MM.1S (cell line): ENCODE measurements at regions not wholly inside any gene's neighbourhood (a gene's known extent, or its start where the extent isn't known, plus 50 kb on each side); places are given as distances from the start of the nearest gene placed in this dataset.

Experiments used
- DNase-seq: peaks from one replicate; pipeline ENCODE4 v3.0.0-alpha.2; 2015
- H2AFZ ChIP-seq: fragments of 300-600 bp; sonication (generic); 2 replicates; pipeline ENCODE4 v1.6.0; 2016; ENCODE audit warnings: antibody characterized with exemption, low read length
- H3F3A ChIP-seq: fragments of 300-600 bp; sonication (generic); 2 replicates; pipeline ENCODE4 v1.6.1; 2016; ENCODE audit warnings: mild to moderate bottlenecking, antibody characterized with exemption, low read length, moderate library complexity, mixed read lengths; ENCODE audit not compliant: insufficient read depth
- H3K27ac ChIP-seq: fragments of 300-600 bp; sonication (generic); 2 replicates; pipeline ENCODE4 v1.5.1; 2016; ENCODE audit warnings: mild to moderate bottlenecking, low read length
- H3K27me3 ChIP-seq: fragments of 300-600 bp; sonication (generic); replicated peaks from 2 replicates; pipeline ENCODE4 v1.6.0; 2016; ENCODE audit warnings: low read length; ENCODE audit not compliant: insufficient read depth
- H3K36me3 ChIP-seq: fragments of 300-600 bp; sonication (generic); replicated peaks from 2 replicates; pipeline ENCODE4 v1.6.1; 2016; ENCODE audit warnings: mild to moderate bottlenecking, low read length, mixed read lengths; ENCODE audit not compliant: insufficient read depth
- H3K4me1 ChIP-seq: fragments of 300-600 bp; sonication (generic); 2 replicates; pipeline ENCODE4 v1.6.1; 2016; ENCODE audit warnings: low read length, mixed read lengths
- H3K4me2 ChIP-seq: fragments of 300-600 bp; sonication (generic); 2 replicates; pipeline ENCODE4 v1.6.0; 2016; ENCODE audit warnings: low read depth, low read length
- H3K4me3 ChIP-seq: fragments of 300-600 bp; sonication (generic); 2 replicates; pipeline ENCODE4 v1.5.1; 2016; ENCODE audit warnings: low read length, mixed read lengths
- H3K79me2 ChIP-seq: fragments of 300-600 bp; sonication (generic); 2 replicates; pipeline ENCODE4 v1.6.1; 2016; ENCODE audit warnings: mixed run types, low read length, mixed read lengths
- H3K9ac ChIP-seq: fragments of 300-600 bp; sonication (generic); 2 replicates; pipeline ENCODE4 v1.6.1; 2016; ENCODE audit warnings: low read length, mixed read lengths
- H3K9me2 ChIP-seq: fragments of 300-600 bp; sonication (generic); replicated peaks from 2 replicates; pipeline ENCODE4 v1.6.1; 2016; ENCODE audit warnings: mild to moderate bottlenecking, low read length, mixed read lengths; ENCODE audit not compliant: insufficient read depth
- H3K9me3 ChIP-seq: fragments of 300-600 bp; sonication (generic); replicated peaks from 2 replicates; pipeline ENCODE4 v1.6.1; 2016; ENCODE audit warnings: mild to moderate bottlenecking, low read length, mixed read lengths; ENCODE audit not compliant: insufficient read depth
- H4K20me1 ChIP-seq: fragments of 300-600 bp; sonication (generic); 2 replicates; pipeline ENCODE4 v1.6.1; 2016; ENCODE audit warnings: mild to moderate bottlenecking, low read length, moderate library complexity, mixed read lengths; ENCODE audit not compliant: insufficient read depth
- EZH2 ChIP-seq: fragments of 300-600 bp; sonication (generic); optimal IDR thresholded peaks from 2 replicates; pipeline ENCODE3; 2017; ENCODE audit warnings: low read depth, mild to moderate bottlenecking, antibody characterized with exemption, low read length, mixed read lengths
- EZH2phosphoT487 ChIP-seq: fragments of 300-600 bp; sonication (generic); IDR thresholded peaks from 2 replicates; pipeline ENCODE4 v1.6.1; 2018; ENCODE audit warnings: antibody characterized with exemption, low read length
- TF ChIP-seq, protein P1 (sequence below): fragments of 300-600 bp; sonication (generic); IDR thresholded peaks from 2 replicates; pipeline ENCODE4 v1.5.1; 2016; ENCODE audit warnings: antibody characterized with exemption, low read length, mixed read lengths

- H2AFZ ChIP-seq: no peak overlapping the region
- H3K9ac ChIP-seq: no peak overlapping the region
- H3K4me1 ChIP-seq: no peaks in the 10 kb centered on the region
- H3K36me3 ChIP-seq: no peaks in the 10 kb centered on the region
- H3K9me2 ChIP-seq: no peaks in the 10 kb centered on the region
- H3F3A ChIP-seq: no peaks in the 10 kb centered on the region
- H3K79me2 ChIP-seq: no peaks in the 10 kb centered on the region
- no peaks in the 10 kb centered on the region for H3K9me3 ChIP-seq
- TF ChIP-seq, protein P1, sequence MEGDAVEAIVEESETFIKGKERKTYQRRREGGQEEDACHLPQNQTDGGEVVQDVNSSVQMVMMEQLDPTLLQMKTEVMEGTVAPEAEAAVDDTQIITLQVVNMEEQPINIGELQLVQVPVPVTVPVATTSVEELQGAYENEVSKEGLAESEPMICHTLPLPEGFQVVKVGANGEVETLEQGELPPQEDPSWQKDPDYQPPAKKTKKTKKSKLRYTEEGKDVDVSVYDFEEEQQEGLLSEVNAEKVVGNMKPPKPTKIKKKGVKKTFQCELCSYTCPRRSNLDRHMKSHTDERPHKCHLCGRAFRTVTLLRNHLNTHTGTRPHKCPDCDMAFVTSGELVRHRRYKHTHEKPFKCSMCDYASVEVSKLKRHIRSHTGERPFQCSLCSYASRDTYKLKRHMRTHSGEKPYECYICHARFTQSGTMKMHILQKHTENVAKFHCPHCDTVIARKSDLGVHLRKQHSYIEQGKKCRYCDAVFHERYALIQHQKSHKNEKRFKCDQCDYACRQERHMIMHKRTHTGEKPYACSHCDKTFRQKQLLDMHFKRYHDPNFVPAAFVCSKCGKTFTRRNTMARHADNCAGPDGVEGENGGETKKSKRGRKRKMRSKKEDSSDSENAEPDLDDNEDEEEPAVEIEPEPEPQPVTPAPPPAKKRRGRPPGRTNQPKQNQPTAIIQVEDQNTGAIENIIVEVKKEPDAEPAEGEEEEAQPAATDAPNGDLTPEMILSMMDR: no peak
- TF ChIP-seq EZH2phosphoT487 (no peak), EZH2 (no peak)
- H3K4me3 ChIP-seq: no peak overlapping the region
- no peak overlapping the region for H3K27ac ChIP-seq
- H3K27me3 ChIP-seq: no peaks in the 10 kb centered on the region
- H4K20me1 ChIP-seq: no peaks in the 10 kb centered on the region
- H3K4me2 ChIP-seq: no peak overlapping the region
- no peak for DNase-seq
Observed at GRCh38 chr4:20096911-20097310, 154.8 kb upstream of the SLIT2 start.

DNA sequence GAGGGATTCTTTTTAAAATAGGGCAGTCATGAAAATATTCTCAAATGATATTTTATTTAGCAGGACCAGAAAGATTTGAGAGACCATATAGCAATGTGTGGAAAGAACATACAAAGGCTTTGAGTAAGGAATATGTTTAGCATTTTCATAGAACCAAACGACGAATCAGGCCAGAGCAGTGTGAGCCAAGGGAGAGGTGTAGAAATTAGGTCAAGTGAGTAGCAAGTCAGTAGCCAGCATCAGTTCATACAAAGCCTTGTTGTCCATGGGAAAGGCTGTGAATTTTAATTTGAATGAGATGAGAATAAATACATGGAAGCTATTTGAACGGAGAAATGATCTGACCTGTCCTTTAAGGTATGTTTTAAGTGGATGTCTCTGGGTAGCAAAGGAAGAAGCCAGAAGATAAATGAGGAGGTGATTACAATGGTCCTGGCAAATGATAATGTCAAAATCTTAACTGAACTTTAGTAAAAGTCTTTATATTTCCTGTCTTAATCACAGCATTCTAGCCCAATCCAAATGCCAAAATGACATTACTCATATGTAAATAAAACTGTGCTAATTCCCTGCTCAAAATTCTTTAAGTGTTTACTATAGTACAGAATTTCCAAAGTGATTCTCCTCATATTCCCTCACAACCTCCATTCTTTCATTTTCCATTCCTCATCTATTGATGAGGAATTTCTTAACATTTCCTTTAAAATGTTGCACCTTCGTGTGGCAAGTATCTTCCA is 155.7 kb upstream of the SLIT2 start:
- no peaks in the 10 kb centered on the region for H3K9me3 ChIP-seq
- no peaks in the 10 kb centered on the region for H4K20me1 ChIP-seq
- no peaks in the 10 kb centered on the region for H3K27me3 ChIP-seq
- H3K4me2 ChIP-seq: no peak overlapping the region
- H3K27ac ChIP-seq: no peak overlapping the region
- no peak overlapping the region for H3K4me3 ChIP-seq
- no peaks in the 10 kb centered on the region for H3K79me2 ChIP-seq
- H3K36me3 ChIP-seq: no peaks in the 10 kb centered on the region
- H3K9ac ChIP-seq: no peak overlapping the region
- TF ChIP-seq EZH2phosphoT487: no peak
- TF ChIP-seq, protein P1: no peak
- no peak for TF ChIP-seq EZH2
- no peak for DNase-seq
- no peaks in the 10 kb centered on the region for H3K4me1 ChIP-seq
- H3F3A ChIP-seq: no peaks in the 10 kb centered on the region
- H3K9me2 ChIP-seq: no peaks in the 10 kb centered on the region
- H2AFZ ChIP-seq: no peak overlapping the region

GRCh38 chr4:20091781-20092180 is 159.9 kb upstream of the SLIT2 start:
- TF ChIP-seq EZH2phosphoT487 (no peak), EZH2 (no peak)
- TF ChIP-seq, protein P1: no peak
- Histone ChIP-seq H3K9me3 (no peaks in the 10 kb centered on the region), H3K27me3 (no peaks in the 10 kb centered on the region), H2AFZ (no peak overlapping the region), H3F3A (no peaks in the 10 kb centered on the region), H3K4me2 (no peak overlapping the region), H3K36me3 (no peaks in the 10 kb centered on the region), H3K9me2 (no peaks in the 10 kb centered on the region), H4K20me1 (no peaks in the 10 kb centered on the region), H3K9ac (no peak overlapping the region), H3K4me1 (no peaks in the 10 kb centered on the region), H3K27ac (no peak overlapping the region), H3K79me2 (no peaks in the 10 kb centered on the region), H3K4me3 (no peak overlapping the region)
- DNase-seq: no peak
